ENCODE measurements at regions not wholly inside any gene's neighbourhood (a gene's known extent, or its start where the extent isn't known, plus 50 kb on each side); places are given as distances from the start of the nearest gene placed in this dataset.

- peak; percentile 55 for DNase-seq (ENCODE audit: low spot score)
Measured at GRCh38 chr14:71202881-71203280, 295.6 kb downstream of the PCNX1 start.

- peak; percentile 59 for DNase-seq (ENCODE audit: low spot score)
Measured at GRCh38 chr14:71203306-71203705, 296.0 kb downstream of the PCNX1 start.

- DNase-seq (ENCODE audit: low spot score), result no peak
Measured at GRCh38 chr14:71204231-71204630, 297.0 kb downstream of the PCNX1 start.

GRCh38 chr14:71204768-71205167 lies 297.5 kb downstream of the PCNX1 start:
- no peak for DNase-seq (ENCODE audit: low spot score)

- no peak for DNase-seq (ENCODE audit: low spot score)
Measured at GRCh38 chr14:71206123-71206522, 298.9 kb downstream of the PCNX1 start.

- peak; percentile 86 for DNase-seq (ENCODE audit: low spot score)
Measured at GRCh38 chr14:71206766-71207371, 299.6 kb downstream of the PCNX1 start.

- DNase-seq (ENCODE audit: low spot score), result no peak
Measured at GRCh38 chr14:71208702-71209357, 301.6 kb downstream of the PCNX1 start.

- no peak for DNase-seq (ENCODE audit: low spot score)
Measured at GRCh38 chr14:71209888-71210287, 302.6 kb downstream of the PCNX1 start.

- no peak for DNase-seq (ENCODE audit: low spot score)
Measured at GRCh38 chr14:71212093-71212492, 304.8 kb downstream of the PCNX1 start.

- no peak for DNase-seq (ENCODE audit: low spot score)
Measured at GRCh38 chr14:71212683-71213107, 305.4 kb downstream of the PCNX1 start.

GRCh38 chr14:71214241-71214640 lies 307.0 kb downstream of the PCNX1 start:
- no peak for DNase-seq (ENCODE audit: low spot score)

- DNase-seq (ENCODE audit: low spot score), result no peak
Measured at GRCh38 chr14:71220462-71220861, 313.2 kb downstream of the PCNX1 start.

GRCh38 chr14:71221119-71221518 lies 313.9 kb downstream of the PCNX1 start:
- no peak for DNase-seq (ENCODE audit: low spot score)

- no peak for DNase-seq (ENCODE audit: low spot score)
Measured at GRCh38 chr14:71225113-71225512, 317.9 kb downstream of the PCNX1 start.

GRCh38 chr14:71228711-71229110 lies 321.5 kb downstream of the PCNX1 start:
- DNase-seq (ENCODE audit: low spot score), result no peak

- DNase-seq (ENCODE audit: low spot score), result no peak
Measured at GRCh38 chr14:71229875-71230274, 322.6 kb downstream of the PCNX1 start.

GRCh38 chr14:71230897-71231296 lies 323.6 kb downstream of the PCNX1 start:
- DNase-seq (ENCODE audit: low spot score), result no peak

GRCh38 chr14:71231521-71232393 lies 324.5 kb downstream of the PCNX1 start:
- no peak for DNase-seq (ENCODE audit: low spot score)

GRCh38 chr14:71232506-71232905 lies 325.2 kb downstream of the PCNX1 start:
- DNase-seq (ENCODE audit: low spot score), result no peak

GRCh38 chr14:71235875-71236274 lies 328.6 kb downstream of the PCNX1 start:
- DNase-seq (ENCODE audit: low spot score), result no peak

GRCh38 chr14:71236487-71236886 lies 329.2 kb downstream of the PCNX1 start:
- no peak for DNase-seq (ENCODE audit: low spot score)

GRCh38 chr14:71237556-71237955 lies 330.3 kb downstream of the PCNX1 start:
- no peak for DNase-seq (ENCODE audit: low spot score)

- no peak for DNase-seq (ENCODE audit: low spot score)
Measured at GRCh38 chr14:71238835-71239234, 331.6 kb downstream of the PCNX1 start.

All from GM03348 (cell line).